ENCODE measurements at regions not wholly inside any gene's neighbourhood (a gene's known extent, or its start where the extent isn't known, plus 50 kb on each side); places are given as distances from the start of the nearest gene placed in this dataset.

DNA sequence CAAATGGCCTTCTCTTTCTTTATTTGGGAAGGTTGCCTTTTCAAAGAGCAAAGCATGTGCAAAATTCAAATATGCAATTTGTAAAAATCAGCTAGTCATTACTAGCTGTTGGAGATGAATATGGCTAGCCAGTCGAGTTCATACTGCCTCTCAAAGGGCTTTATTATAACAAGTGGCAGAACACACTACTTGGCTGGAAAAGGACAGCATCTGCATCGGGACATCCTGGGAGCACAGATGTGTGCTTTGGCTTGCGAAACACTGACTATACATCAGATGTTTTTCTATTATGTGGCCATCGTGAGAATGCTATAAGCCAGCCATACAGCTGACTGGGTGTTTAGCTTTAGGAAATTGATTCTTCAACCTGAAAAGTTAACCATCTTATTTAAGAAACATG is 424.2 kb downstream of the KCTD12 start:
- TF ChIP-seq POLR2A (IDR thresholded peaks at IDR 0.05; ENCODE audit: low read depth, low read length) (no peak), SPI1 (IDR thresholded peaks at IDR 0.05; ENCODE audit: low read depth, low read length) (no peak), TAF1 (IDR thresholded peaks at IDR 0.05; ENCODE audit: low read depth, low read length) (no peak)
